Right atrium auricular region (tissue), 2 donors: ENCODE measurements at regions not wholly inside any gene's neighbourhood (a gene's known extent, or its start where the extent isn't known, plus 50 kb on each side); places are given as distances from the start of the nearest gene placed in this dataset.

Experiments
- DNase-seq: peaks from one replicate; pipeline ENCODE4 v3.0.0-alpha.2; 2019; ENCODE audit warnings: low spot score
- H3K27ac ChIP-seq, 2 donors: fragments of 200-600 bp; sonication (generic); 1 replicate in 1 of 2; 2 replicates in 1 of 2; pipeline ENCODE4 v1.5.1; 2016 to 2019
- H3K27me3 ChIP-seq, 2 donors: fragments of 200-600 bp; sonication (generic); one replicate each; pipeline versions ENCODE4 v1.5.1 to v1.6.0; 2017 to 2019
- H3K36me3 ChIP-seq: fragments of 200-600 bp; sonication (generic); one replicate; pipeline ENCODE4 v1.5.1; 2016
- H3K4me1 ChIP-seq, 2 donors: fragments of 200-600 bp; sonication (generic); one replicate each; pipeline versions ENCODE4 v1.5.1 to v1.6.0; 2017 to 2019
- H3K4me3 ChIP-seq, 2 donors: fragments of 200-600 bp; sonication (generic); 1 replicate in 1 of 2; 2 replicates in 1 of 2; pipeline ENCODE4 v1.5.1; 2017 to 2019; ENCODE audit warnings: mild to moderate bottlenecking in 1 of 2, moderate library complexity in 1 of 2
- H3K9me3 ChIP-seq, 2 donors: fragments of 200-600 bp; sonication (generic); one replicate each; pipeline ENCODE4 v1.5.1; 2019
- TF ChIP-seq, protein P1 (sequence below), 2 donors: fragments of 200-600 bp; sonication (generic); IDR thresholded peaks; one replicate each; pipeline ENCODE4 v1.5.1; 2019; ENCODE audit warnings: antibody characterized with exemption in 2 of 2

DNA sequence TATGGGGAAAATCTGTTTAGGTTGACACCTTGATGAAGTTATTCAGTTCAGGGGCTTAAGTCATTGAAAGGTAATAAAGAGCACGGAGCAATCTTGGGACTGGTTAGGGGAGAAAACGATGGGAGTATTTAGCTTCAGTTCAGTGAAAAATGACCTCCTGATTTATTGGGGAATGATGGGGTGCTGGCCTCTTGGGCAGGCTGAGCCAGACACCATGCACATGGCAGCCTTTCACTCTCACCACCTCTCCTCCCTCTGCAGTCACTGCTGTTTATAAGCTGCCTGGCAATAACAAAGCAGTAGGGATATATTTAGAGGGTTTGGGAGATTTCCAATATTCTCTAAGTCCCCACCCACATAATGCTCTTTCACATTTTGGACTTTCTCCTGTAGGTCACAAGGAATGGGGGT lies 140.5 kb upstream of the HS3ST2 start:
- H3K36me3 ChIP-seq, result no peaks in the 10 kb centered on the region
- no peaks in the 10 kb centered on the region for H3K9me3 ChIP-seq
- TF ChIP-seq, protein P1, sequence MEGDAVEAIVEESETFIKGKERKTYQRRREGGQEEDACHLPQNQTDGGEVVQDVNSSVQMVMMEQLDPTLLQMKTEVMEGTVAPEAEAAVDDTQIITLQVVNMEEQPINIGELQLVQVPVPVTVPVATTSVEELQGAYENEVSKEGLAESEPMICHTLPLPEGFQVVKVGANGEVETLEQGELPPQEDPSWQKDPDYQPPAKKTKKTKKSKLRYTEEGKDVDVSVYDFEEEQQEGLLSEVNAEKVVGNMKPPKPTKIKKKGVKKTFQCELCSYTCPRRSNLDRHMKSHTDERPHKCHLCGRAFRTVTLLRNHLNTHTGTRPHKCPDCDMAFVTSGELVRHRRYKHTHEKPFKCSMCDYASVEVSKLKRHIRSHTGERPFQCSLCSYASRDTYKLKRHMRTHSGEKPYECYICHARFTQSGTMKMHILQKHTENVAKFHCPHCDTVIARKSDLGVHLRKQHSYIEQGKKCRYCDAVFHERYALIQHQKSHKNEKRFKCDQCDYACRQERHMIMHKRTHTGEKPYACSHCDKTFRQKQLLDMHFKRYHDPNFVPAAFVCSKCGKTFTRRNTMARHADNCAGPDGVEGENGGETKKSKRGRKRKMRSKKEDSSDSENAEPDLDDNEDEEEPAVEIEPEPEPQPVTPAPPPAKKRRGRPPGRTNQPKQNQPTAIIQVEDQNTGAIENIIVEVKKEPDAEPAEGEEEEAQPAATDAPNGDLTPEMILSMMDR (IDR thresholded peaks at IDR 0.05), result no peak
- no peak for DNase-seq
- H3K27ac ChIP-seq, result no peak overlapping the region
- H3K27me3 ChIP-seq, result no peaks in the 10 kb centered on the region
- H3K4me3 ChIP-seq, result no peak overlapping the region
- H3K4me1 ChIP-seq, result no peaks in the 10 kb centered on the region

DNA sequence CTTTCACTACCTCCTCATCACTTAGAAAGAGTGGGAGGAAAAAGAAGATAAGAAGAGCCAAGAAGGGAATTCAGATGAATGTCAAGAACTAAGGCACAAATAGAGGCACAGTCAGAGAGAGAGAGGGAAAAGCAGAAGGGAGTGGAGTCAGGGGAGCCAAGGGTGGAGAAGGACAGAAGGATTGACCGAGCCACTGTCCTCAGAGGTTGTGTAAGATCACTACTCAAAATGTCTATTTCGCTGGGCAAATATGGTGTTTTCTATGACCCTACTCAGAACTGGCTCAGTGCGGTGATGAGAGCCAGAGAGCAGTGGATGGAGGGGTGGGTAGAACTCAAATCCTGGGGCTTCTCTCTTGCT lies 139.2 kb upstream of the HS3ST2 start:
- TF ChIP-seq, protein P1 (IDR thresholded peaks at IDR 0.05), result no peak
- Histone ChIP-seq H3K4me3 (no peak overlapping the region), H3K4me1 (no peaks in the 10 kb centered on the region), H3K27ac (no peak overlapping the region), H3K27me3 (no peaks in the 10 kb centered on the region), H3K36me3 (no peaks in the 10 kb centered on the region), H3K9me3 (no peaks in the 10 kb centered on the region)
- DNase-seq, result peak; percentile 55

DNA sequence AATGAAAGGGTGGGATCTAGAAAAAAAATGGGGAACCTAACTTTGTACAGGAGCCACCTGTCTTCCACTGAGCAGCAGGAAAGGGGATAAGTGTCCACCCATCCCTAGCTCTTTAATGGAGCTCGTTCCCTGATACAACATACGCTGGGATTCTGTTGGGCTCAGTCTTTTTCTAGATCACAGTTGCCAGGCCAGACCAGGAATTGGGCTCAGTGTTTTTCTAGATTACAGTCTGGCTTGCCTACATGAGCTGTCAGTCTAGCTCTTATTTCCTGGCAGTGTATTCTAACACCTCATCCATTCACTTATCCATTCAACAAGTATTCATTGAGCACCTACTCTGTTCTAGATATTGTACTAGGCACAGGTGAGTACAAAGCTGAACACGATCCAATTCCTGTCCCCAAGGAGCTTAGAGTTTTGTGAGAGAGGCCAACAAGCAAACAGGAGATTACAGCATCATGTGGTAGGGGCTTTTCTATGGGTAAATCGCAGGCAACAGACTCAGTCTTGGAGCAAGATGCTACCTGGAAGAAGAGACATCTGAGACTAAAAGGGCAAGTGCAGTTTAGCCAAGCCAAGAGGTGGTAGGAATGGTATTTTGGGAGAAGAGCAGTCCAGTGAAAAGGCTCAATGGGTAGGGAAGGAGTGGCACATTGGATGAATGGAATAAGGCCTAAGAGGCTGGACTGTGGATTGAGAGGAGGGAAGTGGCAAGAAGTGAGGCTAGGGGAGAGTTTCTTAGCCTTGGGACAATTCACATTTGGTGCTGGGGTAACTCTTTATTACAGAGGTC lies 138.0 kb upstream of the HS3ST2 start:
- peak; percentile 55 for DNase-seq
- no peaks in the 10 kb centered on the region for H3K36me3 ChIP-seq

DNA sequence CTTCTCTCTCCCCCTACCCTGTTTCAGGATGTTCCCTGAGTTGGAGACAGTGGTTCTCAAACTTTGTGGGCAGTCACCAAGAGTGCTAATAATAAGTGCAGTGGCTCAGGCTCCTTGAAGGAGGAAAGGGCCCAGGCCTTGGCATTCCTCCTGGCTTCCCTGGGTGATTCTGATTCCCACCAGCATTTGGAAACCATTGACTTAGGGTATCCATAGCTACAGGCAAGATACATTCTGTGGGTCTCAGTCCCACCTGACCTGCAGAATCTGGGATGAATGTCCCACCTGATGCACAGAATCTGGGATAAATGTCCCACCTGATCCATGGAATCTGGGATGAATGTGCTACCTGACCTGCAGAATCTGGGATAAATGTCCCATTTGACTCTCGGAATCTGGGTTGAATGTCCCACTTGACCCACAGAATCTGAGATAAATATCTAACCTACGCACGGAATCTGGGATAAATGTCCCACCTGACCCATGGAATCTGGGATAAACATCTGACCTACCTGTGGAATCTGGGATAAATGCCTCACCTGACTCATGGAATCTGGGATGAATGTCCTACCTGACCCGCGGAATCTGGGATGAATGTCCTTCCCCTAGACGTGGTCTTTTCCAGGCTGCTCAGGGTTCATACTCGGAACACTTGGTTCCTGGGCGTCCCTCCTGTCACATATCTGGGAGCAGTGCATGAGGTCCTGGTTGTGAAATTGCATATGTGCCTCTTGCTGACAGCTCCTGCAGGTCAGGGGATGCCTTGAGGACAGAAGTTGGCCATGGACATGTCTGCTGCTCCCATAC lies 136.7 kb upstream of the HS3ST2 start:
- H3K27me3 ChIP-seq, result no peaks in the 10 kb centered on the region
- peak; percentile 58 for DNase-seq

More for the DNA sequence above, 138.0 kb upstream of the HS3ST2 start:
- TF ChIP-seq, protein P1 (IDR thresholded peaks at IDR 0.05), result no peak
- H3K27ac ChIP-seq, result no peak overlapping the region
- no peaks in the 10 kb centered on the region for H3K4me1 ChIP-seq
- no peaks in the 10 kb centered on the region for H3K27me3 ChIP-seq
- no peak overlapping the region for H3K4me3 ChIP-seq
- H3K9me3 ChIP-seq, result no peaks in the 10 kb centered on the region

DNA sequence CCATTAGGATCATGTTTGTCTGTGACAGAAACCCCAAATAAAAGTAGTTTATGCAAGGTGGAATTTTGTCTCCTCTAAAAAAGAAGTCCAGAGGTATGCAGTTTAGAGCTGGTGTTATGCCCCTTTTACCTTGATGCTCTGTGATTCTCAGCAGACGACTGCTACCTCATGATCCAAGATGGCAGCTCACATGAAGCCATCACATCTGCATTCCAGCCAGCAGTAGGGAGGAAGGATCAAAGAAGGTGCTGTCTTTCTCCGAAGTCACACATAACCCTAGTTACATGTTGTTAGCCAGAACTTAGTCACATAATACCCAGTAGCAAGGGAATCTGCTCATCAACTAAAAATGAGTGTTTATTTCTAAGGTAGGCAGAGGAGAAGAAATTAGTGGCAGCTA lies 135.7 kb upstream of the HS3ST2 start:
- no peak overlapping the region for H3K27ac ChIP-seq
- TF ChIP-seq, protein P1 (IDR thresholded peaks at IDR 0.05), result no peak
- no peak for DNase-seq
- H3K9me3 ChIP-seq, result no peaks in the 10 kb centered on the region
- H3K27me3 ChIP-seq, result no peaks in the 10 kb centered on the region
- no peaks in the 10 kb centered on the region for H3K36me3 ChIP-seq
- H3K4me3 ChIP-seq, result no peak overlapping the region
- no peaks in the 10 kb centered on the region for H3K4me1 ChIP-seq

More for the DNA sequence above, 136.7 kb upstream of the HS3ST2 start:
- H3K4me1 ChIP-seq, result no peaks in the 10 kb centered on the region
- H3K36me3 ChIP-seq, result no peaks in the 10 kb centered on the region
- TF ChIP-seq, protein P1 (IDR thresholded peaks at IDR 0.05), result no peak
- H3K27ac ChIP-seq, result no peak overlapping the region
- H3K4me3 ChIP-seq, result no peak overlapping the region
- H3K9me3 ChIP-seq, result no peaks in the 10 kb centered on the region
